A673 (cell line): ENCODE measurements at regions not wholly inside any gene's neighbourhood (a gene's known extent, or its start where the extent isn't known, plus 50 kb on each side); places are given as distances from the start of the nearest gene placed in this dataset.

Source experiments
- BruUV-seq: library from RNA; stranded (reverse); fragments of 400-500 nt; replicated peaks from 2 replicates; lab custom pipeline; 2021; lab: Mats Ljungman, UMichigan
- CTCF ChIA-PET: fragments of 300-600 bp; sonication (Branson Sonifier 250); formaldehyde crosslinking; loops from one replicate; lab custom pipeline; 2022; ENCODE audit warnings: antibody characterized with exemption; lab: Charles Lee
- POLR2A ChIA-PET: fragments of 300-600 bp; sonication (Branson Sonifier 250); formaldehyde crosslinking; loops from one replicate; lab custom pipeline; 2022; ENCODE audit warnings: antibody characterized with exemption; ENCODE audit not compliant: low non-redundant PET; lab: Charles Lee
- DNase-seq: peaks from one replicate; pipeline ENCODE4 v3.0.0-alpha.2; 2015; ENCODE audit warnings: low spot score
- H3K27ac ChIP-seq: fragments of 200-600 bp; sonication (generic); 2 replicates; pipeline ENCODE4 v1.5.1; 2016; ENCODE audit warnings: mixed run types, low read depth, mild to moderate bottlenecking, mixed read lengths, antibody characterized with exemption, low read length; ENCODE audit not compliant: poor library complexity, severe bottlenecking
- H3K27me3 ChIP-seq: fragments of 200-600 bp; sonication (generic); replicated peaks from 2 replicates; pipeline ENCODE4 v1.6.1; 2017; ENCODE audit warnings: mixed run types, low read depth, mild to moderate bottlenecking, mixed read lengths, antibody characterized with exemption, low read length; ENCODE audit not compliant: insufficient read depth, poor library complexity
- H3K36me3 ChIP-seq: fragments of 200-600 bp; sonication (generic); 2 replicates; pipeline ENCODE4 v1.6.1; 2016; ENCODE audit warnings: mixed run types, mild to moderate bottlenecking, mixed read lengths, antibody characterized with exemption, low read length; ENCODE audit not compliant: insufficient read depth, poor library complexity, severe bottlenecking
- H3K4me1 ChIP-seq: fragments of 200-600 bp; sonication (generic); 2 replicates; pipeline ENCODE4 v1.6.1; 2017; ENCODE audit warnings: mixed run types, mild to moderate bottlenecking, mixed read lengths, antibody characterized with exemption, low read length; ENCODE audit not compliant: insufficient read depth, poor library complexity, severe bottlenecking
- H3K4me3 ChIP-seq: fragments of 200-600 bp; sonication (generic); 2 replicates; pipeline ENCODE4 v1.5.1; 2016; ENCODE audit warnings: low read depth, mixed run types, mild to moderate bottlenecking, mixed read lengths, low read length; ENCODE audit not compliant: poor library complexity, severe bottlenecking
- H3K9me3 ChIP-seq: fragments of 200-600 bp; sonication (generic); 2 replicates; pipeline ENCODE4 v1.6.1; 2016; ENCODE audit warnings: mixed run types, low read depth, mild to moderate bottlenecking, mixed read lengths, antibody characterized with exemption, low read length; ENCODE audit not compliant: poor library complexity, severe bottlenecking
- EZH2 ChIP-seq: fragments of 200-600 bp; sonication (generic); IDR thresholded peaks from 2 replicates; pipeline ENCODE4 v1.6.1; 2017; ENCODE audit warnings: borderline replicate concordance, low read depth, mild to moderate bottlenecking, mixed read lengths, antibody characterized with exemption, low read length; ENCODE audit not compliant: poor library complexity, severe bottlenecking
- intact Hi-C: fragments of 100-400 bp; cut with micrococcal nuclease; formaldehyde crosslinking; loops from one replicate; pipeline ENCODE4 v1.10.0; 2022; ENCODE audit not compliant: unreplicated experiment
- TF ChIP-seq, protein P1 (sequence below): fragments of 300-800, 200-600 bp; sonication (generic); conservative IDR thresholded peaks from 2 replicates; pipeline ENCODE4 v1.5.1; 2017; ENCODE audit warnings: low read depth, mild to moderate bottlenecking, antibody characterized with exemption, low read length, moderate library complexity, mixed read lengths

DNA sequence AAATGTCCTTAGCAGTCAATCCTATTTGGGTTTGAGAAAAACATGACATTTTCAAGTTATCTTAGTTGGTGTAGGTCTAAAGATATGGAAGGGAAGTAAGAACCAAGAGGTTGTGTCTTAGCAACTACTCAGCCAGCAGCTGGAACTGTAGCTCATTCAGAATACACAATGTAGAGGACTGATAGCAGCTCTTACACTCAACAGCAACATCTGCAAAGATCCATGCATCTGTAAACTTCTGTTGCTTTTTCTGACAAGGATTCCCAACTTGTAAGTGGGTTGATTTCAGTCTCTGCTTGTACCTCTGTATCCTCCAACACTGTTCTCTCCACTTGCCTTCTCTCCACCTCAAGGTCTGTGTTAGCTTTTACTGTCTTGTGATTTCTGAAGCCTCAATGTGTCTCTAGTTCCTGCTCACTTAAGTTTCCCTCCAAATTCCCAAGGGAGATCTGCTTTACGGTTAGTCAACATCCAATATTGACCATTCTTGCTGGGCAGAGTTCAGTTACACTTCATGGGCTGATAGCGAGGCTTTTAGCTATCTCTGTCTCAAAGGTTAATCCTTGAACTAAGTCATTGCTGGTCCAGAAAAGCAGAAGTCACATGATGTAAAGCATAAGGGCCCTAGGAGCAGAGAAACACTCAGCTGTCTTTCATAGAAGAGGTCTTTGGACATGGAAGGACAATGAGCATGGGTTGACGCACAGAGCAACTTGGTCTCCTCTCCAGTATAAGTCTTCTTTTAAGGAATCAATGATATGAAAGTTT lies 71.6 kb upstream of the LGSN start:
- BruUV-seq: no TSS peak
- no peaks in the 10 kb centered on the region for H3K36me3 ChIP-seq
- H3K9me3 ChIP-seq: no peaks in the 10 kb centered on the region
- DNase-seq: no peak
- no peak overlapping the region for H3K4me3 ChIP-seq
- H3K4me1 ChIP-seq: no peaks in the 10 kb centered on the region
- TF ChIP-seq EZH2: no peak
- TF ChIP-seq, protein P1, sequence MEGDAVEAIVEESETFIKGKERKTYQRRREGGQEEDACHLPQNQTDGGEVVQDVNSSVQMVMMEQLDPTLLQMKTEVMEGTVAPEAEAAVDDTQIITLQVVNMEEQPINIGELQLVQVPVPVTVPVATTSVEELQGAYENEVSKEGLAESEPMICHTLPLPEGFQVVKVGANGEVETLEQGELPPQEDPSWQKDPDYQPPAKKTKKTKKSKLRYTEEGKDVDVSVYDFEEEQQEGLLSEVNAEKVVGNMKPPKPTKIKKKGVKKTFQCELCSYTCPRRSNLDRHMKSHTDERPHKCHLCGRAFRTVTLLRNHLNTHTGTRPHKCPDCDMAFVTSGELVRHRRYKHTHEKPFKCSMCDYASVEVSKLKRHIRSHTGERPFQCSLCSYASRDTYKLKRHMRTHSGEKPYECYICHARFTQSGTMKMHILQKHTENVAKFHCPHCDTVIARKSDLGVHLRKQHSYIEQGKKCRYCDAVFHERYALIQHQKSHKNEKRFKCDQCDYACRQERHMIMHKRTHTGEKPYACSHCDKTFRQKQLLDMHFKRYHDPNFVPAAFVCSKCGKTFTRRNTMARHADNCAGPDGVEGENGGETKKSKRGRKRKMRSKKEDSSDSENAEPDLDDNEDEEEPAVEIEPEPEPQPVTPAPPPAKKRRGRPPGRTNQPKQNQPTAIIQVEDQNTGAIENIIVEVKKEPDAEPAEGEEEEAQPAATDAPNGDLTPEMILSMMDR: no peak
- no peaks in the 10 kb centered on the region for H3K27me3 ChIP-seq
- POLR2A ChIA-PET: interaction anchor here (0.7 kb wide), 1 partner anchor 334 kb away, joined by 11 read pairs; no protein-coding TSS in a partner anchor
- CTCF ChIA-PET: no interaction called here
- intact Hi-C loops: no loop called here
- no peak overlapping the region for H3K27ac ChIP-seq

DNA sequence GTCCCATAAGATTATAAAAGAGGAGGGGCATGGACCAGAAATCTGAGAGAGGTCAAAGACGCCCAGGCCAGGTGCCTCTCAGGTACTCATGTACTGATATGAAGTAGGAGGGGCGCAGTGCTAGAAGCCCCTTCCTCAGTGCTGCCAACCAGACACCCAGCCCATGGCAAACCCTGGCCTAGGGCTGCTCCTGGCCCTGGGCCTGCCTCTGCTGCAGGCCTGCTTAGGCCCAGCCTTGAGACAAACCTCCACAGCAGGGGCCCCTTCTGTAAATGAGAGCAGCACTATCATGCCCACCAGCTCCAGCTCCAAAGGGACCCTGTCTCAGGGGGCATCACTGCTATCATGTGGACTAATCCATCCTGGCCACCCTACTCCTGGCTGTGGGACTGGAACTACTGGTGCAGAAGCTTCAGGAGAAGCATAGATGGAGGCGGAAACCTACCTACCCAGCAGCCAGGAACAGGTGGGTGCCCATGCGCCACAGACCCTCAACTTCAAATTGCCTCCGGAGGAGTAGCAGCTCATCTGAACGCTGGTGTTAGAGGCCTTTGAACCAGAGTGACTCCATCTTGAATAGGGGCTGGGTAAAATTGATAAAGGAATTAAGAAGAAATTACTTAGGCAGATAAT lies 72.4 kb upstream of the LGSN start:
- TF ChIP-seq, protein P1: no peak
- TF ChIP-seq EZH2: no peak

DNA sequence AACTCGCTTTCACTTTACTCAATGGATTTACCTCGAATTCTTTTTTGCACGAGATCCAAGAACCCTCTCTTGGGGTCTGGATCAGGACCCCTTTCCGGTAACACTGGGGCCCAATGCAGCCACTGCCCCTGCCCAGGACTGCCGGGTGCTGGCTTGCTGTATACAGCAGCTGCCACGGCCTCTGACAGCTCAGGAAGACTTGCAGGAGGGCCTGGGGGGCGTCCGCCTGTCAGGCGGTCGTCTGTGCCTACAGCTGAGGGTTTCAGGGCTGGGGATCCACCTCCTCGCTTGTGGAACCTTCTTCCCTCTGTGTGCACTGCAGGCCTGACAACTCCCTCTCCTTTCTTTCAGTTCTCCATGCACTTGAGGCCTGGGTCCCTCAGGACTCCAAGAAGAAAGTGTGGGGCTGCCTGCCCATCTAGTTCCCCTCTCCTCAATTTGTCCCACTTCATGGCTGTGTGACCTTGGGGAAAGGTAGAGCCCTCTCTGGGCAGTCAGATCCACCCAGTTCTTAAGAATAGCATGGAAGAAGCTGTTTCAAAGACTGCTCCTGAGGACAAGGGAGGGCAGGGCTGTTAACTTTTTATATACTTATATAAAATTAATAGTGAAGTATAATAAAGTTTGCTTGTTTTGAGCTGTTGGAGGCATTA lies 75.0 kb upstream of the LGSN start:
- Histone ChIP-seq H3K9me3 (no peaks in the 10 kb centered on the region), H3K4me1 (no peaks in the 10 kb centered on the region), H3K4me3 (no peak overlapping the region), H3K27ac (no peak overlapping the region), H3K27me3 (no peaks in the 10 kb centered on the region), H3K36me3 (no peaks in the 10 kb centered on the region)
- no peak for TF ChIP-seq EZH2
- TF ChIP-seq, protein P1: no peak
- no TSS peak for BruUV-seq
- intact Hi-C loops: no loop called here
- no peak for DNase-seq
- POLR2A ChIA-PET: no interaction called here
- CTCF ChIA-PET: no interaction called here

More for the DNA sequence above, 72.4 kb upstream of the LGSN start:
- ChIA-PET POLR2A (no interaction called here), CTCF (no interaction called here)
- H3K9me3 ChIP-seq: no peaks in the 10 kb centered on the region
- no peaks in the 10 kb centered on the region for H3K36me3 ChIP-seq
- no peak overlapping the region for H3K4me3 ChIP-seq
- BruUV-seq: no TSS peak
- intact Hi-C loops: no loop called here
- H3K4me1 ChIP-seq: no peaks in the 10 kb centered on the region
- DNase-seq: no peak
- H3K27ac ChIP-seq: no peak overlapping the region
- H3K27me3 ChIP-seq: no peaks in the 10 kb centered on the region
